ENCODE measurements at regions not wholly inside any gene's neighbourhood (a gene's known extent, or its start where the extent isn't known, plus 50 kb on each side); places are given as distances from the start of the nearest gene placed in this dataset.

- no peak for TF ChIP-seq CTCF (IDR thresholded peaks at IDR 0.05)
- TF ChIP-seq FOXM1 (IDR thresholded peaks at IDR 0.05; ENCODE audit: low read depth), result no peak
- no peak for TF ChIP-seq RAD21 (IDR thresholded peaks at IDR 0.05; ENCODE audit: low read length)
- TF ChIP-seq POLR2AphosphoS5 (IDR thresholded peaks at IDR 0.05; ENCODE audit: low read depth, low read length), result peak; percentile 49; the same call in 1 of the 2 replicates
- TF ChIP-seq MXI1 (IDR thresholded peaks at IDR 0.05; ENCODE audit: low read depth, low read length), result no peak
- no peak for TF ChIP-seq REST (IDR thresholded peaks at IDR 0.05; ENCODE audit: low read depth, low read length)
- peak; percentile 55; the same call in 1 of the 2 replicates for TF ChIP-seq TCF12 (IDR thresholded peaks at IDR 0.05)
- TF ChIP-seq RFX5 (IDR thresholded peaks at IDR 0.05; ENCODE audit: low read length), result no peak
- TF ChIP-seq GABPA (IDR thresholded peaks at IDR 0.05; ENCODE audit: low read depth), result no peak
- no peak for TF ChIP-seq YY1 (IDR thresholded peaks at IDR 0.05; ENCODE audit: low read depth)
- TF ChIP-seq USF1 (IDR thresholded peaks at IDR 0.05; ENCODE audit: borderline replicate concordance, low read depth), result no peak
- no peak for TF ChIP-seq MAX (IDR thresholded peaks at IDR 0.05; ENCODE audit: low read depth)
Observed at GRCh38 chr6:21946298-21946783, 350.5 kb downstream of the PRL start.
